OCI-LY3 (cell line): ENCODE measurements at regions not wholly inside any gene's neighbourhood (a gene's known extent, or its start where the extent isn't known, plus 50 kb on each side); places are given as distances from the start of the nearest gene placed in this dataset.

Experiments
- H2AFZ ChIP-seq: fragments of 200-600, 300-600 bp; shearing (Covaris generic); 2 replicates; pipeline ENCODE4 v1.6.0; 2014; ENCODE audit warnings: antibody characterized with exemption, low read depth, low read length
- H3K27ac ChIP-seq: fragments of 200-600, 300-600 bp; sonication (generic); 2 replicates; pipeline ENCODE4 v1.5.1; 2014; ENCODE audit warnings: mild to moderate bottlenecking, low read length, moderate library complexity, mixed read lengths
- H3K27me3 ChIP-seq: fragments of 200-600, 300-600 bp; sonication (generic); 2 replicates; pipeline ENCODE4 v1.6.1; 2014; ENCODE audit warnings: low read depth, low read length, mixed read lengths
- H3K36me3 ChIP-seq: fragments of 200-600, 300-600 bp; sonication (generic); replicated peaks from 2 replicates; pipeline ENCODE3; 2014; ENCODE audit warnings: low read depth, low read length, mixed read lengths
- H3K4me1 ChIP-seq: fragments of 300-600, 200-600 bp; sonication (generic); 2 replicates; pipeline ENCODE4 v1.6.1; 2014; ENCODE audit warnings: low read length, mixed read lengths
- H3K4me2 ChIP-seq: fragments of 200-600, 300-600 bp; sonication (generic); 2 replicates; pipeline ENCODE4 v1.6.1; 2014; ENCODE audit warnings: low read length, mixed read lengths
- H3K4me3 ChIP-seq: fragments of 300-600, 200-600 bp; sonication (generic); 2 replicates; pipeline ENCODE4 v1.5.1; 2014; ENCODE audit warnings: antibody characterized with exemption, mild to moderate bottlenecking, low read length, moderate library complexity
- H3K79me2 ChIP-seq: fragments of 300-600, 200-600 bp; shearing (Covaris generic); 2 replicates; pipeline ENCODE4 v1.6.1; 2014; ENCODE audit warnings: mild to moderate bottlenecking, low read length, mixed read lengths
- H3K9ac ChIP-seq: fragments of 300-600, 200-600 bp; shearing (Covaris generic); 2 replicates; pipeline ENCODE4 v1.6.0; 2014; ENCODE audit warnings: mild to moderate bottlenecking, low read length, moderate library complexity
- H3K9me3 ChIP-seq: fragments of 200-600, 300-600 bp; shearing (Covaris generic); 2 replicates; pipeline ENCODE4 v1.6.1; 2014; ENCODE audit warnings: low read length, mixed read lengths; ENCODE audit not compliant: insufficient read depth
- H4K20me1 ChIP-seq: fragments of 200-600, 300-600 bp; sonication (generic); 2 replicates; pipeline ENCODE4 v1.6.1; 2016; ENCODE audit warnings: low read length, mixed read lengths; ENCODE audit not compliant: insufficient read depth
- EZH2phosphoT487 ChIP-seq: fragments of 200-600 bp; shearing (Covaris generic); IDR thresholded peaks from 2 replicates; pipeline ENCODE4 v1.6.1; 2018; ENCODE audit warnings: antibody characterized with exemption, mixed run types, low read depth
- TF ChIP-seq, protein P1 (sequence below): fragments of 200-600, 300-600 bp; sonication (generic); IDR thresholded peaks from 2 replicates; pipeline ENCODE4 v1.5.1; 2014; ENCODE audit warnings: antibody characterized with exemption, low read length, low read depth

DNA sequence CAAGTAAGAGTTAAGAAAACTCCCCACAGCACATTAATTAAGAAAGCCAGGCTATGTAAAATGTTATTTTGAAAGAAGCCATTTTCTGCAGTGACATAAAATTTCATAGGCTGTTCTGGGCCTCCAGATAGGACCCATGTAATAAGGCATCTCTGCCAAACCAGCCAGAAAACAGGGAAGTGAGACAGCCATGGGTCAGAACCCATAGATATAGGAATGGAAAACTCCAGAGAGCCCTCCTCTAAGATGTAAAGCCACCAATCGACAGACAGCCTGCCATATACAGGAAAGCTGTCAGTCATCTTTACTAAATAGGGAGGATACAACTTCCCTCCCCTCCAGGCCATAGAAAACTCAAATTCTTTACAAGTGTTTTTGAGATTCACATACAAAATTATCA lies 493.3 kb downstream of the COG6 start:
- H2AFZ ChIP-seq: no peak overlapping the region
- peaks cover 29% of the 10 kb centered on the region for H3K4me1 ChIP-seq
- H3K27ac ChIP-seq: no peak overlapping the region
- peaks cover 6% of the 10 kb centered on the region for H3K27me3 ChIP-seq
- TF ChIP-seq, protein P1, sequence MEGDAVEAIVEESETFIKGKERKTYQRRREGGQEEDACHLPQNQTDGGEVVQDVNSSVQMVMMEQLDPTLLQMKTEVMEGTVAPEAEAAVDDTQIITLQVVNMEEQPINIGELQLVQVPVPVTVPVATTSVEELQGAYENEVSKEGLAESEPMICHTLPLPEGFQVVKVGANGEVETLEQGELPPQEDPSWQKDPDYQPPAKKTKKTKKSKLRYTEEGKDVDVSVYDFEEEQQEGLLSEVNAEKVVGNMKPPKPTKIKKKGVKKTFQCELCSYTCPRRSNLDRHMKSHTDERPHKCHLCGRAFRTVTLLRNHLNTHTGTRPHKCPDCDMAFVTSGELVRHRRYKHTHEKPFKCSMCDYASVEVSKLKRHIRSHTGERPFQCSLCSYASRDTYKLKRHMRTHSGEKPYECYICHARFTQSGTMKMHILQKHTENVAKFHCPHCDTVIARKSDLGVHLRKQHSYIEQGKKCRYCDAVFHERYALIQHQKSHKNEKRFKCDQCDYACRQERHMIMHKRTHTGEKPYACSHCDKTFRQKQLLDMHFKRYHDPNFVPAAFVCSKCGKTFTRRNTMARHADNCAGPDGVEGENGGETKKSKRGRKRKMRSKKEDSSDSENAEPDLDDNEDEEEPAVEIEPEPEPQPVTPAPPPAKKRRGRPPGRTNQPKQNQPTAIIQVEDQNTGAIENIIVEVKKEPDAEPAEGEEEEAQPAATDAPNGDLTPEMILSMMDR: no peak
- TF ChIP-seq EZH2phosphoT487: no peak
- no peak overlapping the region for H3K4me2 ChIP-seq
- H3K9ac ChIP-seq: no peak overlapping the region
- H4K20me1 ChIP-seq: no peaks in the 10 kb centered on the region
- no peaks in the 10 kb centered on the region for H3K9me3 ChIP-seq
- H3K79me2 ChIP-seq: no peaks in the 10 kb centered on the region
- no peaks in the 10 kb centered on the region for H3K36me3 ChIP-seq
- H3K4me3 ChIP-seq: no peak overlapping the region

DNA sequence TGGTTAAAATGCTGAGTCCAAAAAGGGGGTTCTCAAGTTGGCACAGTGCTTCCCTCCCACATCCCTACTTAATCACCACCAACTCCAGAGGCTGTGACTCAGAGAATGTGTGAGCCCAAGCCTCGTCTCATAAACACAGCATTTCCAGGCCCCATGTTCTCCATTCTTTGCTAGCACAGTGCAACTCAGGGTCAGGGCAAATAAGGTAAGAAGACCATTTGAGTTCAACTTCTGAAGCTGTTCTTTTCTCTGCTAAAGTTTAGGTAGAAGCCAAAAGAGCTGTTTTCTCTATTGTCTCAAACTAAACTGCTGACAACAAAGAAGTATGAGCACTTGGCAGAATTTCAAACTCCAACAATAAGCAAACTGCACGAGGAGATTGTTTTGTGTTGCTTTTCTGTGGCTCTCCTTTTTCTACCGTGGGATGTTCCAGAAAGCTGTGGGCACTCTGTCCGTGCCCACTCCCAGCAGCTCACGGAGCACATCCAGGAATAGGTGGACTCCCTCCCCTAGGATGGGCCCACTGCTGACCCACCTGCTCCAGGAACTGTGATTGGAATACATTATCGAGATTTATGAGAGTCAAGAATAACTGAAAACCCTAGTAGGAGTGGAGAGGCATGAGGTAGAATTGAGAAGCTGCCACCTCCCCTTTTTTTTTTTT lies 494.3 kb downstream of the COG6 start:
- peaks cover 29% of the 10 kb centered on the region for H3K4me1 ChIP-seq
- H3K4me3 ChIP-seq: no peak overlapping the region
- no peak overlapping the region for H3K27ac ChIP-seq
- H4K20me1 ChIP-seq: no peaks in the 10 kb centered on the region
- no peak overlapping the region for H3K4me2 ChIP-seq
- H3K27me3 ChIP-seq: peaks cover 6% of the 10 kb centered on the region
- H3K79me2 ChIP-seq: no peaks in the 10 kb centered on the region
- no peaks in the 10 kb centered on the region for H3K9me3 ChIP-seq
- no peaks in the 10 kb centered on the region for H3K36me3 ChIP-seq
- no peak overlapping the region for H3K9ac ChIP-seq
- H2AFZ ChIP-seq: no peak overlapping the region
- no peak for TF ChIP-seq EZH2phosphoT487
- TF ChIP-seq, protein P1: no peak

DNA sequence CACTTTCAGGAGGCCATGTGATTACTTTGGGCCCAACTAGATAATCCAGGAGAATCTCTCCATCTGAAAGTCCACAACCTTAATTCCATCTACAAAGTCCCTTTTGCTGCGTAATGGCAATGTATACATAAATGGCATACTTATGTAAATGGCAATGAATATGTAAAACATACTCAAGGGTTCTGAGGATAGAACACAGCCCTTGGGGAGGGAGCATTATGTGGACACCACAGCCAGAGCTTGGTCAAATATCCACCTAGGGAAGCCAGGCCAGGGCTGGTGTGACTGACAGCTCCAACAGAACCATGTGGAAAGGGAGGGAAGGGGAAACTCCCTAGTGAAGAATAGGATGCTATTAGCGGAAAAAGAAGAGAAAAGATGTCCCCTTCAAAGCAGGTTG lies 496.2 kb downstream of the COG6 start:
- H2AFZ ChIP-seq: no peak overlapping the region
- TF ChIP-seq, protein P1: no peak
- TF ChIP-seq EZH2phosphoT487: no peak
- H3K9me3 ChIP-seq: no peaks in the 10 kb centered on the region
- H4K20me1 ChIP-seq: no peaks in the 10 kb centered on the region
- no peaks in the 10 kb centered on the region for H3K79me2 ChIP-seq
- no peak overlapping the region for H3K9ac ChIP-seq
- H3K36me3 ChIP-seq: no peaks in the 10 kb centered on the region
- H3K27ac ChIP-seq: no peak overlapping the region
- no peaks in the 10 kb centered on the region for H3K27me3 ChIP-seq
- no peak overlapping the region for H3K4me3 ChIP-seq
- H3K4me1 ChIP-seq: peaks cover 21% of the 10 kb centered on the region
- no peak overlapping the region for H3K4me2 ChIP-seq

DNA sequence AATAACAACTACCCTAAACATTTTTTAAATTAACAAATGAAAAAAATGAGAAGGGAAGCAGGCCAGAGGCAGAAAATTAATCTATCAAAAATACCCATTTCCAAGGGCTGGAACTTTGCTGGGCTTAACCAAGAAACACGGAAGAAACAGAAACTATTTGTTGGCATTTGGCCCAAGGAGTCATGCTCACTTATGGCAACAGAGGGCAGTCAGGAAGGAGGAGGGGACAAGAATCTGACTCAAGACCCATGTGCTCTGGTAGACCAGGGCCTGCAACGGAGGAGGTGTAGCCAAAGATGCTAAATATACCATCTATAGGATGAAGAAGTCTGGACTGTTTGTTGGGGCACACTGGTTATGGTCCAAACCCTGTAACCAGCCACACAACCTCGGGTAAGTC lies 496.7 kb downstream of the COG6 start:
- no peak overlapping the region for H3K9ac ChIP-seq
- no peaks in the 10 kb centered on the region for H3K79me2 ChIP-seq
- no peak overlapping the region for H3K27ac ChIP-seq
- H3K4me2 ChIP-seq: no peak overlapping the region
- no peak overlapping the region for H2AFZ ChIP-seq
- no peaks in the 10 kb centered on the region for H4K20me1 ChIP-seq
- TF ChIP-seq, protein P1: no peak
- TF ChIP-seq EZH2phosphoT487: no peak
- no peak overlapping the region for H3K4me3 ChIP-seq
- no peaks in the 10 kb centered on the region for H3K27me3 ChIP-seq
- no peaks in the 10 kb centered on the region for H3K9me3 ChIP-seq
- H3K36me3 ChIP-seq: no peaks in the 10 kb centered on the region
- peaks cover 16% of the 10 kb centered on the region for H3K4me1 ChIP-seq
